Upper lobe of left lung (tissue), 6 donors: ENCODE measurements at regions not wholly inside any gene's neighbourhood (a gene's known extent, or its start where the extent isn't known, plus 50 kb on each side); places are given as distances from the start of the nearest gene placed in this dataset.

Experiments used
- ATAC-seq, 2 donors: fragments of 200-7000 bp; cut with Tn5 transposase; one replicate each; pipeline ENCODE4 v1.9.1; 2022; ENCODE audit warnings: mild to moderate bottlenecking in 2 of 2, moderate library complexity in 2 of 2; ENCODE audit not compliant: low FRiP score in 2 of 2
- DNase-seq, 2 donors: peaks; one replicate each; pipeline ENCODE4 v3.0.0-alpha.2; 2019 to 2020
- H3K27ac ChIP-seq, 4 donors: fragments of 200-600 bp; sonication (generic); one replicate each; pipeline ENCODE4 v1.5.1; 2016 to 2019
- H3K27me3 ChIP-seq, 4 donors: fragments of 200-600 bp; sonication (generic); one replicate each; pipeline ENCODE4 v1.5.1; 2017 to 2019
- H3K36me3 ChIP-seq, 4 donors: fragments of 200-600 bp; sonication (generic); one replicate each; pipeline ENCODE4 v1.5.1; 2016 to 2019
- H3K4me1 ChIP-seq, 4 donors: fragments of 200-600 bp; sonication (generic); one replicate each; pipeline ENCODE4 v1.5.1; 2018 to 2019
- H3K4me3 ChIP-seq, 4 donors: fragments of 200-600 bp; sonication (generic); one replicate each; pipeline ENCODE4 v1.5.1; 2017 to 2019; ENCODE audit warnings: mild to moderate bottlenecking in 2 of 4, moderate library complexity in 1 of 4
- H3K9me3 ChIP-seq, 4 donors: fragments of 200-600 bp; sonication (generic); one replicate each; pipeline ENCODE4 v1.5.1; 2018 to 2019
- EP300 ChIP-seq, 4 donors: sonication (generic); formaldehyde crosslinking; IDR thresholded peaks; one replicate each; pipeline ENCODE4 v1.5.1; 2017; ENCODE audit warnings: antibody characterized with exemption in 4 of 4, control low read depth in 2 of 4
- POLR2A ChIP-seq, 4 donors: fragments of 450-650 bp; IDR thresholded peaks; one replicate each; pipeline ENCODE4 v1.5.1; 2016 to 2017; ENCODE audit warnings: antibody characterized with exemption in 4 of 4, mild to moderate bottlenecking in 2 of 4
- POLR2AphosphoS5 ChIP-seq, 2 donors: sonication (generic); formaldehyde crosslinking; IDR thresholded peaks; one replicate each; pipeline ENCODE4 v1.5.1; 2017; ENCODE audit warnings: antibody characterized with exemption in 2 of 2
- WGBS, 2 donors: methylation state at CpG; one replicate each; pipeline ENCODE4 v1.1.5; 2017 to 2018; 5-methylcytosine and 5-hydroxymethylcytosine counted together
- TF ChIP-seq, protein P1 (sequence below), 6 experiments: fragments of 450-650 bp in 4 of 6; fragments of 200-600 bp in 2 of 6; sonication (generic) in 2 of 6; IDR thresholded peaks; one replicate each; pipeline ENCODE4 v1.5.1; 2016 to 2019; ENCODE audit warnings: antibody characterized with exemption in 6 of 6
- donor health status: DM: no; HTN: no; CAD: no; lungs with moderate emphysema.
- donor health status: DM: no; HTN: yes; CAD: no; lungs with severe emphysema.

DNA sequence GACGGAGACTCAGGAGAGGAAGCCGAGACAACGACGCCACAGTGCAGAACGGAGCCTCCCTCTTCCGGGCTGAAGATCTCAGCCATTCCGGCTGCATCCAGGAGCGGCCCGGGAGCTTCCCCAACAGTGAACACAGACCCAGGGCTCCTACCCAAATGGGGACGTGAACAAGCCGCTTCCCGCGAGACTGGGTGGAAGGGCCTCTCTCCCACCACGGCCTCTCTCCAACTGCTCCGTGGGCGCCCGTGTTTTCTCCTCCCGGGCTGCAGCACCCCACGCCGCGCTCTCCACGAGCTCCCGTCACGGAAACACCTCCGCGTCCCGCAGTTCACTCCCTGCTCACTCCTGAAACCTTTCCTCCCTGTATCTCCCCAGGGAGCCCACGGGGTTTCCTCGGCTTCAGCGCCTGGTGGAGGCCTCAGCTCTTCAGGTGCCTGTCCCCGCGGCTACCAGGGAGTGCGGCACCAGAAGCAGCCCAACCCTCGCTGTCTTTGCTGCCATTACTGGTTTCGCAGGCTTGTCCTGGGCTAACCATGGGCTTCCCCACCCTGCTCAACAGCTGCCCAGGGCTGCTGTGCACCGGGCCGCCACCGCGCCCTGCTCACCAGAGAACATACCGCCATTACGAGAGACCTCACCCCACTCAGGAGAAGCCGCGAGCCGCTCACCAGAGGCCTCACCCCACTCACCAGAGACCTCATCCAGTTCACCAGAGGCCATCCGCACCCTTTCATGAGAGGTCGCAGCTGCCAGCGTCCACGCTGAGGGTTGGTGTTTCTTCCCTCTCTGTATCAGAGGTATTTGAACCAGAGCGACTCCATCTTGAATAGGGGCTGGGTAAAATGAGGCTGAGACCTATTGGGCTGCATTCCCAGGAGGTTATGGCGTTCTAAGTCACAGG is 922.8 kb downstream of the QKI start:
- no peaks in the 10 kb centered on the region for H3K4me1 ChIP-seq
- no peaks in the 10 kb centered on the region for H3K27me3 ChIP-seq
- TF ChIP-seq POLR2A (IDR thresholded peaks at IDR 0.05) (no peak), POLR2AphosphoS5 (IDR thresholded peaks at IDR 0.05) (no peak), EP300 (IDR thresholded peaks at IDR 0.05) (no peak)
- TF ChIP-seq, protein P1, sequence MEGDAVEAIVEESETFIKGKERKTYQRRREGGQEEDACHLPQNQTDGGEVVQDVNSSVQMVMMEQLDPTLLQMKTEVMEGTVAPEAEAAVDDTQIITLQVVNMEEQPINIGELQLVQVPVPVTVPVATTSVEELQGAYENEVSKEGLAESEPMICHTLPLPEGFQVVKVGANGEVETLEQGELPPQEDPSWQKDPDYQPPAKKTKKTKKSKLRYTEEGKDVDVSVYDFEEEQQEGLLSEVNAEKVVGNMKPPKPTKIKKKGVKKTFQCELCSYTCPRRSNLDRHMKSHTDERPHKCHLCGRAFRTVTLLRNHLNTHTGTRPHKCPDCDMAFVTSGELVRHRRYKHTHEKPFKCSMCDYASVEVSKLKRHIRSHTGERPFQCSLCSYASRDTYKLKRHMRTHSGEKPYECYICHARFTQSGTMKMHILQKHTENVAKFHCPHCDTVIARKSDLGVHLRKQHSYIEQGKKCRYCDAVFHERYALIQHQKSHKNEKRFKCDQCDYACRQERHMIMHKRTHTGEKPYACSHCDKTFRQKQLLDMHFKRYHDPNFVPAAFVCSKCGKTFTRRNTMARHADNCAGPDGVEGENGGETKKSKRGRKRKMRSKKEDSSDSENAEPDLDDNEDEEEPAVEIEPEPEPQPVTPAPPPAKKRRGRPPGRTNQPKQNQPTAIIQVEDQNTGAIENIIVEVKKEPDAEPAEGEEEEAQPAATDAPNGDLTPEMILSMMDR (IDR thresholded peaks at IDR 0.05): no peak
- no peak overlapping the region for H3K27ac ChIP-seq
- DNase-seq: peak in 1 of 2 donors; percentile 65
- H3K9me3 ChIP-seq: peaks cover 0 to 4% (median 0%) of the 10 kb centered on the region in 4 donors
- no peaks in the 10 kb centered on the region for H3K36me3 ChIP-seq
- 94 to 96% methylated on average over 44 to 49 of the region's 50 CpGs for WGBS, 2 donors
- peak; percentile 19 to 32 for ATAC-seq
- H3K4me3 ChIP-seq: no peak overlapping the region

DNA sequence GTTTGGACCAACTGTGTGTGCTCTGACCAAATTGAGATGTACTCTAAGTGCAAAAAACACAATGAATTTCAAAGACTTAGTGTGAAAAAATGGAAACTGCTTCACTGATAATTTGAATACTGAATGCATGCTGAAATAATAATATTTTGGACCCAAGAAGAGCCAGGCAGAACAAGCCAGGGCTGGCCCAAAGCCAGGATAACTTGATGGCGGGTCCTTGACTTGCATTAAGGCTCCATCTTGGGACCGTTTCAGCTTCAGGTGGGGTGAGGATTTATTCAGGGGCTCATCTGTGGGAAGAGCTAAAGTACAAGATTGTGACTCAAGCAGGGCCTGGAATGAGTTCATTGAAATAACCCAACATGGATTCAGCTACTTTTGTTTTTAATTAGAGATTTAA is 921.9 kb downstream of the QKI start:
- H3K4me1 ChIP-seq: no peaks in the 10 kb centered on the region
- H3K27me3 ChIP-seq: no peaks in the 10 kb centered on the region
- H3K4me3 ChIP-seq: no peak overlapping the region
- 89 to 92% methylated on average over 2 of the region's 2 CpGs for WGBS, 2 donors
- peaks cover 0 to 4% (median 0%) of the 10 kb centered on the region in 4 donors for H3K9me3 ChIP-seq
- no peaks in the 10 kb centered on the region for H3K36me3 ChIP-seq
- no peak overlapping the region for H3K27ac ChIP-seq
- DNase-seq (no peak), ATAC-seq (no peak)
- TF ChIP-seq POLR2AphosphoS5 (IDR thresholded peaks at IDR 0.05): no peak
- TF ChIP-seq EP300 (IDR thresholded peaks at IDR 0.05): no peak
- TF ChIP-seq POLR2A (IDR thresholded peaks at IDR 0.05): no peak
- TF ChIP-seq, protein P1 (IDR thresholded peaks at IDR 0.05): no peak

DNA sequence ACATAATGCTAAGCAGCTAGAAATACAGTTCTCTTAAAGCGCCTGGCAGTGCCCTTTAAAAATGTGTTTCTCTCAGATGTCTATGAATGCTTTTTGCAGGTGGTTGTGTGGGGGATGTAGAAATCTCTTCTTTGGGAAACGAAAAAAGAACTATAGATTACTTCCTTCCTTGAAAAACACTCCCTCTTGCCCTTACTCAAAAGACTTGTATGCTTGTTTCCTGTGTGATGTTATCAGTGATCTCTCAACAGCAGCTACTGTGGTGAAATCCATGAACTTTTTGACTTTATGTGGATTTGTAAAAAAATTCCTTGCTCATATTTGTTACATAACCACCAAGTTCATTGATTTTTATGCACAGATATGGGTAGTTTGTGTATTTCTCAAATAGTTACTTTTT is 916.5 kb downstream of the QKI start:
- TF ChIP-seq POLR2AphosphoS5 (IDR thresholded peaks at IDR 0.05) (no peak), POLR2A (IDR thresholded peaks at IDR 0.05) (no peak), EP300 (IDR thresholded peaks at IDR 0.05) (no peak)
- TF ChIP-seq, protein P1 (IDR thresholded peaks at IDR 0.05): no peak
- DNase-seq (no peak), ATAC-seq (no peak)
- Histone ChIP-seq H3K4me1 (no peaks in the 10 kb centered on the region), H3K36me3 (no peaks in the 10 kb centered on the region), H3K27me3 (no peaks in the 10 kb centered on the region), H3K9me3 (no peaks in the 10 kb centered on the region), H3K27ac (no peak overlapping the region), H3K4me3 (no peak overlapping the region)
- 23 to 32% methylated on average over 2 of the region's 2 CpGs for WGBS, 2 donors

DNA sequence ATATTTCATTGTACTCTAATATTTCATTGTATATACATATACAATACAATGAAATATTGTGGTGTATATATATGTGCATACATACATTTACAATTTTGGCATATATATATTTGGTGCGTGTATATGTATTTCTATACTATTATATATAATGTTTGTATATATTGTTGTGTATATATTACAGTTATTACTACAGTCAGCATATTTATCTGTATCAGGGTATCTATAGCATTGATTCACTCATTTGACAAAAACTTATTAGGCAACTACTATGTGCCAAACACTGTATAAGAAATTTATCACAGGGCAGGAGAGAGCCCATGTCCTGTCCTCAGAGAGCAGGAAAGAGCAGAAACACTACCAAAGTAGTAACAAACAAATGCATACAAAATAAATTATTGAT is 910.6 kb downstream of the QKI start:
- Histone ChIP-seq H3K4me1 (no peaks in the 10 kb centered on the region), H3K27ac (no peak overlapping the region), H3K36me3 (no peaks in the 10 kb centered on the region), H3K27me3 (no peaks in the 10 kb centered on the region), H3K4me3 (no peak overlapping the region), H3K9me3 (no peaks in the 10 kb centered on the region)
- ATAC-seq: no peak
- DNase-seq: no peak
- WGBS, 2 donors: 92 to 96% methylated on average over 1 of the region's 1 CpG
- no peak for TF ChIP-seq POLR2AphosphoS5 (IDR thresholded peaks at IDR 0.05)
- no peak for TF ChIP-seq POLR2A (IDR thresholded peaks at IDR 0.05)

DNA sequence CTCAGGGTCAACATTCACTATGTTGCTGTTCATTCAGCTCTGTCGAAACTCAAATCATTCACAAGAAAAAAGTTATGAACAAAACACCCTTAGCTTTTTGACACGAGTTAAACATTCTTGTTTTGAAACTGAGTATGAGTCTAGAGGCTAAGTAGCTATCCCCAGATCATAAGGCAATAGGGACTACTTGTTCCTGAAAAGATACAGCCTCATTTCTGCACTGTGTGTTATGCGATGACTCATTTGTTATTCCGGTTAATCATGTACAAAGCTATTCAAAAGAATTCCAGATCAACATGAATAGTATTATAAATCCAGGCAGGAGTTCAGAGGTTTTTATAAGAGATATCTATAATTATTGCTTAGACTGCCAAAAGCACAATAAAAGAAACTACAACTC is 908.0 kb downstream of the QKI start:
- no peaks in the 10 kb centered on the region for H3K4me1 ChIP-seq
- H3K27ac ChIP-seq: no peak overlapping the region
- ATAC-seq (peak in 1 of 2 donors; percentile 94), DNase-seq (no peak)
- no peaks in the 10 kb centered on the region for H3K36me3 ChIP-seq
- no peak overlapping the region for H3K4me3 ChIP-seq
- H3K27me3 ChIP-seq: no peaks in the 10 kb centered on the region
- 72 to 81% methylated on average over 4 of the region's 4 CpGs for WGBS, 2 donors
- TF ChIP-seq EP300 (IDR thresholded peaks at IDR 0.05) (no peak), POLR2AphosphoS5 (IDR thresholded peaks at IDR 0.05) (no peak), POLR2A (IDR thresholded peaks at IDR 0.05) (no peak)
- TF ChIP-seq, protein P1 (IDR thresholded peaks at IDR 0.05): no peak
- no peaks in the 10 kb centered on the region for H3K9me3 ChIP-seq
